Mammary epithelial cell (primary cell): ENCODE measurements at regions not wholly inside any gene's neighbourhood (a gene's known extent, or its start where the extent isn't known, plus 50 kb on each side); places are given as distances from the start of the nearest gene placed in this dataset.

Experiments
- CTCF ChIP-seq, 2 donors: IDR thresholded peaks in 1 of 2; conservative IDR thresholded peaks in 1 of 2; 2 replicates each; pipeline ENCODE4 v1.5.1; 2011 to 2012; ENCODE audit warnings: inconsistent platforms in 2 of 2, low read length in 2 of 2, mild to moderate bottlenecking in 2 of 2, control low read depth in 1 of 2, low read depth in 1 of 2; ENCODE audit not compliant: insufficient read depth in 1 of 2; ENCODE audit errors: extremely low read depth in 1 of 2
- EZH2 ChIP-seq: IDR thresholded peaks from 2 replicates; pipeline ENCODE4 v1.6.1; 2012; ENCODE audit warnings: low read length, inconsistent platforms, borderline replicate concordance

DNA sequence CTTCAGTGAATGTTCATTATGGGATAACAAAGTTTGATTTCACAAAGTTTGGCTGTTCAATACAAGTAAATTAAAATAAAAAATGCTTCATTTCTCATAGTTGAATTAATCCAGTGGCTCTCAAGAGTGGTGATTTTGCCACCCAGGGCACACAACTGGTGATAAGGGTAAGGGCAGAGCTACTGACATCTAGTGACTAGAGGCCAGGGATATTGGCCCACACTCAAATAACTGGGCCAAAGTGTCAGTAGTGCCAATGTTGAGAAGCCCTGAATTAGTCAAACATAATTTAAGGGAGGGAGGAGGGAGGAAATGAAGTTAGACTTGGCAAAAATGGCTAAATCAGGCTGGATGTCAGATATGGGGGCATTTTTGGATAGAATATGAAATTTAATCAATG lies 880.5 kb upstream of the ADGRL4 start:
- no peak for TF ChIP-seq CTCF (conservative IDR thresholded peaks at IDR 0.05 in 1 of 2, IDR thresholded peaks at IDR 0.05 in 1 of 2; ENCODE audit: extremely low read depth in 1 of 2, insufficient read depth in 1 of 2, low read depth in 1 of 2, low read length in 2 of 2)
- no peak for TF ChIP-seq EZH2
